ENCODE measurements at regions not wholly inside any gene's neighbourhood (a gene's known extent, or its start where the extent isn't known, plus 50 kb on each side); places are given as distances from the start of the nearest gene placed in this dataset.

DNA sequence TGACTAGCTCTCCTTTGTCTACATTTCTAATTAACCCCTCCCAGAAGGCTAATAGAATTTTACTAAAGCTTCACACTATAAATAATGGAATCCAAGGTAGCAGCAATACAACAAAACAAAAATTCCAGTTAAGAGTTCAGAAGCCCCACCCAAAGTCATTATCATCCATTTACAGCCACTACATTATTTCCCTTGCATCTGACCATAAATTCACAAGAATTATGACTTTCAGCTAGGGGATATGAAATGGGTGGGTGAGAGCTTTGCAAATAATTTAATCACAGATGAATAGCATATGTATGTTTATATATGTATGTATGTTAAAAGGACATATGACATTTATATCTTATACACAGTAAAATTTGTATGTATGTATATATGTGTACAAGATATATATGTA is 65.3 kb upstream of the PTGDR start:
- ATAC-seq (ENCODE audit: low read depth) (no peak), DNase-seq (no peak)
- intact Hi-C loops (cut with micrococcal nuclease), result no loop called here
- H3K9me3 Mint-ChIP-seq, result peaks cover 9% of the 10 kb centered on the region
- no peak overlapping the region for H3K27ac Mint-ChIP-seq
- no peak overlapping the region for H3K4me3 Mint-ChIP-seq
- H3K27me3 Mint-ChIP-seq, result peaks cover 5% of the 10 kb centered on the region
- CTCF ChIA-PET, result no interaction called here
- no peaks in the 10 kb centered on the region for H3K4me1 Mint-ChIP-seq
- no peak for TF ChIP-seq CTCF (IDR thresholded peaks at IDR 0.05)
- H3K36me3 Mint-ChIP-seq (ENCODE audit: low read depth), result no peaks in the 10 kb centered on the region
- POLR2A ChIA-PET, result no interaction called here

DNA sequence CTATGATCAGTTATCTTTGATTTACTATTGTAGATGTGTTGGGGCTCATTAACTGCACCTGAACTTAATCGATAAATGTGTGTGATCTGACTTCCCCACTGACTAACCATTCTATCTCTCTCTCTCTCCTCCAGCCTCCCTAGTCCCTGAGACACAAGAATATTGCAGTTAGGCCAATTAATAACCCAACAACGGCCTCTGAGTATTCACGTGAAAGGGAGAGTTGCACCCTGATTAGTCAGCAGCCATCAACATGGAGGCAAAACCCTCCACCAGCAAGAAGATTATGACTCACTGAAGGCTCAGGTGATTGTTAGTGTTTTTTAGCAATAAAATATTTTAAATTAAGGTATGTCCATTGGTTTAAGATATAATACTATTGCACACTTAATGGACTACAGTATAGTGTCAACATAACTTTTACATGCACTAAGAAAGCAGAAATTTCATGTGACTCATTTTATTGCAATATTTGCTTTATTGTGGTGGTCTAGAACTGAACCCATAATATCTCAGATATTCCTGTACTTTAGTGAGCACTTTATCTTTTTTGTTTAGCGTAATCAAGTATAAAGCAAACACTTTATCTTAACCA is 77.1 kb upstream of the PTGDR start:
- H3K27ac Mint-ChIP-seq, result peak overlapping the region; percentile 30
- no peak for DNase-seq
- intact Hi-C loops (cut with micrococcal nuclease), result no loop called here
- no peaks in the 10 kb centered on the region for H3K27me3 Mint-ChIP-seq
- no peak for TF ChIP-seq CTCF (IDR thresholded peaks at IDR 0.05)
- H3K4me3 Mint-ChIP-seq, result no peak overlapping the region
- no peak for ATAC-seq (ENCODE audit: low read depth)
- peaks cover 4% of the 10 kb centered on the region for H3K9me3 Mint-ChIP-seq
- no peaks in the 10 kb centered on the region for H3K36me3 Mint-ChIP-seq (ENCODE audit: low read depth)
- ChIA-PET CTCF (no interaction called here), POLR2A (no interaction called here)
- peaks cover 26% of the 10 kb centered on the region for H3K4me1 Mint-ChIP-seq

DNA sequence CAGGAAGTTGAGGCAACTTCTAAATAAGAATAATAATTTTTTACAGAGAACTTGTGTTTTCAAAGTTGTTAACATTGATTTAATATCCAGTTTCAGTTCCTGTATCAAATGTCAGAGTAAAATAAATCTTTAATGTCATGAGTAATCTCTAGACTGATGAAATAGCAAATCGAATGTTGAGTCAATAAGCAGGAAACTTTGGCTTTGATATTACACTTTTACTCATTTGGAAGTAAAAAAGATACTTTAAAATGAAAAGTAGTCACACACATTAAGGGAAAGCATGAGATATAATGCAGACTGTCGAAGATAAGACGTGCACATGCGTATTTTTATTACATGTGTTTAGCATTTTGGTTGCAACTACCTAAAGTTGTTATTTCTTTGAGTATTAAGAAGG is 78.2 kb upstream of the PTGDR start:
- ChIA-PET POLR2A (no interaction called here), CTCF (no interaction called here)
- H3K4me3 Mint-ChIP-seq, result no peak overlapping the region
- H3K36me3 Mint-ChIP-seq (ENCODE audit: low read depth), result no peaks in the 10 kb centered on the region
- DNase-seq, result no peak
- H3K9me3 Mint-ChIP-seq, result peaks cover 3% of the 10 kb centered on the region
- no peak for TF ChIP-seq CTCF (IDR thresholded peaks at IDR 0.05)
- no peak overlapping the region for H3K27ac Mint-ChIP-seq
- no peaks in the 10 kb centered on the region for H3K27me3 Mint-ChIP-seq
- intact Hi-C loops (cut with micrococcal nuclease), result loop anchor here (1.0 kb wide), 1 partner anchor 13 kb away; no protein-coding TSS in a partner anchor
- ATAC-seq (ENCODE audit: low read depth), result no peak
- H3K4me1 Mint-ChIP-seq, result peaks cover 30% of the 10 kb centered on the region

DNA sequence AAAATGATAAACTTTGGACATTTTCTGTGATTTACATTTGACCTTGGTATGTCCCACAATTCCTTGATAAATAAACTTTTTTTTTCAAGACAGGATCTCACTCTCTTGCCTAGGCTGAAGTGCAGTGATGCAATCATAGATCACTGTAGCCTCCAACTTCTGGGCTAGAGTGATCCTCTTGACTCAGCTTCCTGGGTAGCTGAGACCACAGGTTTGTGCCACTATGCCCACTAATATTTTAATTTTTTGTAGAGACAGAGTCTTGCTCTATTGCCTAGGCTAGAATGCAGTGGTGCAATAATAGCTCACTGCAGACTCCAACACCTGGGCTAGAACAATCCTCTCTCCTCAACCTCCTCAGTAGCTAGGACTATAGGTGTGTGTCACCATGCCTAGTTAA is 79.1 kb upstream of the PTGDR start:
- ATAC-seq (ENCODE audit: low read depth) (no peak), DNase-seq (no peak)
- peaks cover 3% of the 10 kb centered on the region for H3K9me3 Mint-ChIP-seq
- no peak for TF ChIP-seq CTCF (IDR thresholded peaks at IDR 0.05)
- CTCF ChIA-PET, result no interaction called here
- POLR2A ChIA-PET, result no interaction called here
- no peak overlapping the region for H3K4me3 Mint-ChIP-seq
- H3K27me3 Mint-ChIP-seq, result no peaks in the 10 kb centered on the region
- no peak overlapping the region for H3K27ac Mint-ChIP-seq
- H3K36me3 Mint-ChIP-seq (ENCODE audit: low read depth), result no peaks in the 10 kb centered on the region
- intact Hi-C loops (cut with micrococcal nuclease), result no loop called here
- peaks cover 30% of the 10 kb centered on the region for H3K4me1 Mint-ChIP-seq

GRCh38 chr14:52185178-52185577 is 82.3 kb upstream of the PTGDR start:
- CTCF ChIA-PET, result no interaction called here
- POLR2A ChIA-PET, result no interaction called here
- ATAC-seq (ENCODE audit: low read depth) (no peak), DNase-seq (no peak)
- H3K27me3 Mint-ChIP-seq, result no peaks in the 10 kb centered on the region
- peaks cover 9% of the 10 kb centered on the region for H3K9me3 Mint-ChIP-seq
- H3K36me3 Mint-ChIP-seq (ENCODE audit: low read depth), result peaks cover 3% of the 10 kb centered on the region
- intact Hi-C loops (cut with micrococcal nuclease), result no loop called here
- no peak overlapping the region for H3K4me3 Mint-ChIP-seq
- H3K4me1 Mint-ChIP-seq, result peaks cover 29% of the 10 kb centered on the region
- no peak for TF ChIP-seq CTCF (IDR thresholded peaks at IDR 0.05)
- no peak overlapping the region for H3K27ac Mint-ChIP-seq
